MM.1S (cell line): ENCODE measurements at regions not wholly inside any gene's neighbourhood (a gene's known extent, or its start where the extent isn't known, plus 50 kb on each side); places are given as distances from the start of the nearest gene placed in this dataset.

Experiments
- DNase-seq: peaks from one replicate; pipeline ENCODE4 v3.0.0-alpha.2; 2015
- H2AFZ ChIP-seq: fragments of 300-600 bp; sonication (generic); 2 replicates; pipeline ENCODE4 v1.6.0; 2016; ENCODE audit warnings: antibody characterized with exemption, low read length
- H3F3A ChIP-seq: fragments of 300-600 bp; sonication (generic); 2 replicates; pipeline ENCODE4 v1.6.1; 2016; ENCODE audit warnings: mild to moderate bottlenecking, antibody characterized with exemption, low read length, moderate library complexity, mixed read lengths; ENCODE audit not compliant: insufficient read depth
- H3K27ac ChIP-seq: fragments of 300-600 bp; sonication (generic); 2 replicates; pipeline ENCODE4 v1.5.1; 2016; ENCODE audit warnings: mild to moderate bottlenecking, low read length
- H3K27me3 ChIP-seq: fragments of 300-600 bp; sonication (generic); replicated peaks from 2 replicates; pipeline ENCODE4 v1.6.0; 2016; ENCODE audit warnings: low read length; ENCODE audit not compliant: insufficient read depth
- H3K36me3 ChIP-seq: fragments of 300-600 bp; sonication (generic); replicated peaks from 2 replicates; pipeline ENCODE4 v1.6.1; 2016; ENCODE audit warnings: mild to moderate bottlenecking, low read length, mixed read lengths; ENCODE audit not compliant: insufficient read depth
- H3K4me1 ChIP-seq: fragments of 300-600 bp; sonication (generic); 2 replicates; pipeline ENCODE4 v1.6.1; 2016; ENCODE audit warnings: low read length, mixed read lengths
- H3K4me2 ChIP-seq: fragments of 300-600 bp; sonication (generic); 2 replicates; pipeline ENCODE4 v1.6.0; 2016; ENCODE audit warnings: low read depth, low read length
- H3K4me3 ChIP-seq: fragments of 300-600 bp; sonication (generic); 2 replicates; pipeline ENCODE4 v1.5.1; 2016; ENCODE audit warnings: low read length, mixed read lengths
- H3K79me2 ChIP-seq: fragments of 300-600 bp; sonication (generic); 2 replicates; pipeline ENCODE4 v1.6.1; 2016; ENCODE audit warnings: mixed run types, low read length, mixed read lengths
- H3K9ac ChIP-seq: fragments of 300-600 bp; sonication (generic); 2 replicates; pipeline ENCODE4 v1.6.1; 2016; ENCODE audit warnings: low read length, mixed read lengths
- H3K9me2 ChIP-seq: fragments of 300-600 bp; sonication (generic); replicated peaks from 2 replicates; pipeline ENCODE4 v1.6.1; 2016; ENCODE audit warnings: mild to moderate bottlenecking, low read length, mixed read lengths; ENCODE audit not compliant: insufficient read depth
- H3K9me3 ChIP-seq: fragments of 300-600 bp; sonication (generic); replicated peaks from 2 replicates; pipeline ENCODE4 v1.6.1; 2016; ENCODE audit warnings: mild to moderate bottlenecking, low read length, mixed read lengths; ENCODE audit not compliant: insufficient read depth
- H4K20me1 ChIP-seq: fragments of 300-600 bp; sonication (generic); 2 replicates; pipeline ENCODE4 v1.6.1; 2016; ENCODE audit warnings: mild to moderate bottlenecking, low read length, moderate library complexity, mixed read lengths; ENCODE audit not compliant: insufficient read depth
- CTCF ChIP-seq: fragments of 300-600 bp; sonication (generic); IDR thresholded peaks from 2 replicates; pipeline ENCODE4 v1.5.1; 2016; ENCODE audit warnings: antibody characterized with exemption, low read length, mixed read lengths
- EZH2 ChIP-seq: fragments of 300-600 bp; sonication (generic); optimal IDR thresholded peaks from 2 replicates; pipeline ENCODE3; 2017; ENCODE audit warnings: low read depth, mild to moderate bottlenecking, antibody characterized with exemption, low read length, mixed read lengths
- EZH2phosphoT487 ChIP-seq: fragments of 300-600 bp; sonication (generic); IDR thresholded peaks from 2 replicates; pipeline ENCODE4 v1.6.1; 2018; ENCODE audit warnings: antibody characterized with exemption, low read length

GRCh38 chr12:114483996-114484395 is 78.1 kb upstream of the TBX5 start:
- H3K9me2 ChIP-seq: no peaks in the 10 kb centered on the region
- H3K36me3 ChIP-seq: no peaks in the 10 kb centered on the region
- H3K9me3 ChIP-seq: no peaks in the 10 kb centered on the region
- no peak for DNase-seq
- no peak overlapping the region for H2AFZ ChIP-seq
- H3K79me2 ChIP-seq: no peaks in the 10 kb centered on the region
- H3K4me1 ChIP-seq: no peaks in the 10 kb centered on the region
- H4K20me1 ChIP-seq: no peaks in the 10 kb centered on the region
- no peak overlapping the region for H3K4me2 ChIP-seq
- no peak overlapping the region for H3K4me3 ChIP-seq
- H3K27ac ChIP-seq: no peak overlapping the region
- H3K9ac ChIP-seq: no peak overlapping the region
- peaks cover 4% of the 10 kb centered on the region; the same call in 1 of the 2 replicates for H3K27me3 ChIP-seq
- no peak for TF ChIP-seq EZH2
- TF ChIP-seq CTCF: no peak
- no peak for TF ChIP-seq EZH2phosphoT487
- no peaks in the 10 kb centered on the region for H3F3A ChIP-seq

DNA sequence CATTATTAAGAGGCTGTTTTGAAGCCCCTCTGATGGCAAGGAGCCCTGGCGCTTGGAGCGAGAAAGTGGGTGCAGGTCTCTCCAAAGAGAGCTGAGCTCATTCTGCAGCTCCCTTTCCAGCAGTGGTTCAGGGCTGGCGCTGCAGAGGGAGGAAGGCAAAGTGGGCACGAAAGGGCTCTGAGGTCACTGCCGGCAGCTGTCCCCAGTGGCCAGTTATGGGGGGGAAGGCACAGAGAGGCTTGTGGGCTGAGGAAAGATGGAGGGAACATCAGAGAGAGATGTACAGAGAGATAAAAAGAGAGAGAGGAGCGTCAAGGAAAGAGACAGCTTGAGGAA is 75.2 kb upstream of the TBX5 start:
- Histone ChIP-seq H3F3A (no peaks in the 10 kb centered on the region), H3K27me3 (peaks cover 4% of the 10 kb centered on the region; the same call in 1 of the 2 replicates), H4K20me1 (no peaks in the 10 kb centered on the region), H3K9ac (no peak overlapping the region), H3K4me1 (no peaks in the 10 kb centered on the region), H3K27ac (no peak overlapping the region), H3K9me2 (no peaks in the 10 kb centered on the region), H3K9me3 (no peaks in the 10 kb centered on the region), H3K36me3 (no peaks in the 10 kb centered on the region), H3K4me3 (no peak overlapping the region), H3K4me2 (no peak overlapping the region), H3K79me2 (no peaks in the 10 kb centered on the region), H2AFZ (no peak overlapping the region)
- TF ChIP-seq CTCF (no peak), EZH2phosphoT487 (no peak), EZH2 (no peak)
- no peak for DNase-seq

DNA sequence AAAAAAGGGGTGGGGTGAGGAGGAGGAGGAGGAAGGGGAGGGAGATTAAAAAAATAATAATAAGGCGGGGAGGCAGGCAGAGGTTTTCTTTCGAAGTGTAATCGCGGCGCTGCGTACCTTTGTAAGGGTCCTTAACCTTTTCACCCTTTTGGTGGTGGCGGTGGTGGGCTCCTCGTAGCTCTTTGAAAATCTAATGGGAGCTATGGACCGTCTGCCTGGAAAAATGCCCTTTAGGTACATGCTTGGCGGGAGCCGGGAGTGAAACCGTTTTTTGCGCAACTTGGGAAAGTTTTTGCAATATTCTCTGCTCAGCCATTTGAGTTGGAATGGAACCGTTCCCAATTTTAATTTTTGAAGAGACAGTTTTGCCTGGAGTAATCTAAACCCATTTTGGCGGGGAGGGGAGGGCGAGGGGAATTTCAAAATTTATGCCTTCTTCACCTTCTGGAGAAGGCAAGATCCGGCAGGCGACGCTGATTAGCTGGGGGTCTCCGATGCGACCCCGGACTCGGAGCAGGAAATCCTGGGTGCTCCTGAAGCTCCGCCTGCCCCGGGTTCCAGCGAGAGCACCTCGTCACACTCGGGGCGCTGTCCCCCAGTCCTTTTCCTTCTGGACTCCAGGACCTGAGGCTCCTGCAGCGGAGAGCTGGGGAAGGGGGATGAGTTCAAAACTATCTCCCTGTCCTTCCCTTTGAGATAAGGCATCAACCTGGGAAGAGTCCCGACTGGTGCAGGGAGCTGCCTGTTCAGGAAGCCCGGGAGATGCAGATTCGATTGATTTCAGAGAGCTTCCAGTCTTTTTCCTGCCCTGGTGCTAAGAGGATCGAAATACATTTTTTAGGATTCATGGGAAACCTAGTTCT is 74.6 kb upstream of the TBX5 start:
- no peak overlapping the region; the same call in 1 of the 2 replicates for H3K4me2 ChIP-seq
- H3K27ac ChIP-seq: no peak overlapping the region
- no peak overlapping the region for H3K9ac ChIP-seq
- peaks cover 4% of the 10 kb centered on the region; the same call in 1 of the 2 replicates for H3K27me3 ChIP-seq
- TF ChIP-seq EZH2phosphoT487: no peak
- TF ChIP-seq EZH2: no peak
- TF ChIP-seq CTCF: no peak
- H3K4me3 ChIP-seq: no peak overlapping the region; the same call in 1 of the 2 replicates
- H3K36me3 ChIP-seq: no peaks in the 10 kb centered on the region
- no peaks in the 10 kb centered on the region for H3F3A ChIP-seq
- no peaks in the 10 kb centered on the region for H3K79me2 ChIP-seq
- no peak for DNase-seq
- no peak overlapping the region for H2AFZ ChIP-seq
- no peaks in the 10 kb centered on the region for H3K9me3 ChIP-seq
- no peaks in the 10 kb centered on the region for H4K20me1 ChIP-seq
- H3K9me2 ChIP-seq: no peaks in the 10 kb centered on the region
- no peaks in the 10 kb centered on the region for H3K4me1 ChIP-seq
